Parathyroid adenoma (tissue), 2 donors: ENCODE measurements at regions not wholly inside any gene's neighbourhood (a gene's known extent, or its start where the extent isn't known, plus 50 kb on each side); places are given as distances from the start of the nearest gene placed in this dataset.

Experiments
- H2AFZ ChIP-seq: fragments of 300-600 bp; sonication (generic); one replicate; pipeline ENCODE4 v1.7.0; 2017; ENCODE audit warnings: antibody characterized with exemption, mild to moderate bottlenecking
- H3K27ac ChIP-seq: fragments of 300-600 bp; sonication (generic); one replicate; pipeline ENCODE4 v1.7.0; 2017
- H3K27me3 ChIP-seq: fragments of 300-600 bp; sonication (generic); one replicate; pipeline ENCODE4 v1.7.0; 2017; ENCODE audit warnings: low read length; ENCODE audit not compliant: control insufficient read depth, insufficient read depth
- H3K36me3 ChIP-seq: fragments of 300-600 bp; sonication (generic); one replicate; pipeline ENCODE4 v1.7.0; 2017; ENCODE audit warnings: low read length; ENCODE audit not compliant: control insufficient read depth, insufficient read depth
- H3K4me1 ChIP-seq: fragments of 300-600 bp; sonication (generic); one replicate; pipeline ENCODE4 v1.7.0; 2017; ENCODE audit warnings: control low read depth
- H3K4me2 ChIP-seq: fragments of 300-600 bp; sonication (generic); one replicate; pipeline ENCODE4 v1.7.0; 2017; ENCODE audit warnings: low read length
- H3K4me3 ChIP-seq: fragments of 300-600 bp; sonication (generic); one replicate; pipeline ENCODE4 v1.7.0; 2017; ENCODE audit warnings: low read depth, low read length
- H3K79me2 ChIP-seq: fragments of 300-600 bp; sonication (generic); one replicate; pipeline ENCODE4 v1.7.0; 2017; ENCODE audit warnings: control low read depth
- H3K9ac ChIP-seq: fragments of 300-600 bp; sonication (generic); one replicate; pipeline ENCODE4 v1.7.0; 2017; ENCODE audit warnings: mild to moderate bottlenecking
- H3K9me3 ChIP-seq: fragments of 300-600 bp; sonication (generic); one replicate; pipeline ENCODE4 v1.7.0; 2017; ENCODE audit warnings: low read length; ENCODE audit not compliant: control insufficient read depth
- TF ChIP-seq, protein P1 (sequence below): fragments of 300-600 bp; sonication (generic); IDR thresholded peaks from one replicate; pipeline ENCODE4 v1.7.0; 2017; ENCODE audit warnings: antibody characterized with exemption, mild to moderate bottlenecking
- donor health status: primary hyperparathyroidism.

DNA sequence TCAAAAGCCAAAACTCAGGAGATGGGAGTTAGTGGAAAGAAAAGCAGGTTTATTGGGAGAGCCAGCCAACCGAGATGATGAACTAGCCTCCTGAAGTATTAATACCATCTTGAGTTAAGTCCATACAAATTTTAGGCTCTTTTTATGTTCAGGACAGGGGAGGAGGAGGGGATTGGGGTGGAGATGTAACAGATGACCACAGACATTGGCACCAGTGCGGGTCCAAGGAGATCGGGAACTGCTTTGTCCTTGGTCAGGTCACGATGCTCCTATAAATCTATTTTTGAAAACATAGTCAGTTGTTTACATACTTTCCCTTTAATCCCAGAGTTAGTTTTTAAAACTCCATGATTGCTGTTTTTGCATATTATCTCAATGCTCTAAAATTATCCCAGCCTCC lies 219.6 kb downstream of the ANKRD60 start:
- TF ChIP-seq, protein P1, sequence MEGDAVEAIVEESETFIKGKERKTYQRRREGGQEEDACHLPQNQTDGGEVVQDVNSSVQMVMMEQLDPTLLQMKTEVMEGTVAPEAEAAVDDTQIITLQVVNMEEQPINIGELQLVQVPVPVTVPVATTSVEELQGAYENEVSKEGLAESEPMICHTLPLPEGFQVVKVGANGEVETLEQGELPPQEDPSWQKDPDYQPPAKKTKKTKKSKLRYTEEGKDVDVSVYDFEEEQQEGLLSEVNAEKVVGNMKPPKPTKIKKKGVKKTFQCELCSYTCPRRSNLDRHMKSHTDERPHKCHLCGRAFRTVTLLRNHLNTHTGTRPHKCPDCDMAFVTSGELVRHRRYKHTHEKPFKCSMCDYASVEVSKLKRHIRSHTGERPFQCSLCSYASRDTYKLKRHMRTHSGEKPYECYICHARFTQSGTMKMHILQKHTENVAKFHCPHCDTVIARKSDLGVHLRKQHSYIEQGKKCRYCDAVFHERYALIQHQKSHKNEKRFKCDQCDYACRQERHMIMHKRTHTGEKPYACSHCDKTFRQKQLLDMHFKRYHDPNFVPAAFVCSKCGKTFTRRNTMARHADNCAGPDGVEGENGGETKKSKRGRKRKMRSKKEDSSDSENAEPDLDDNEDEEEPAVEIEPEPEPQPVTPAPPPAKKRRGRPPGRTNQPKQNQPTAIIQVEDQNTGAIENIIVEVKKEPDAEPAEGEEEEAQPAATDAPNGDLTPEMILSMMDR = no peak
- H3K4me2 ChIP-seq = no peak overlapping the region
- no peaks in the 10 kb centered on the region for H3K27me3 ChIP-seq
- no peaks in the 10 kb centered on the region for H3K4me1 ChIP-seq
- no peaks in the 10 kb centered on the region for H3K79me2 ChIP-seq
- no peak overlapping the region for H3K9ac ChIP-seq
- no peaks in the 10 kb centered on the region for H3K36me3 ChIP-seq
- no peaks in the 10 kb centered on the region for H3K9me3 ChIP-seq
- no peak overlapping the region for H2AFZ ChIP-seq
- no peak overlapping the region for H3K4me3 ChIP-seq
- no peak overlapping the region for H3K27ac ChIP-seq

DNA sequence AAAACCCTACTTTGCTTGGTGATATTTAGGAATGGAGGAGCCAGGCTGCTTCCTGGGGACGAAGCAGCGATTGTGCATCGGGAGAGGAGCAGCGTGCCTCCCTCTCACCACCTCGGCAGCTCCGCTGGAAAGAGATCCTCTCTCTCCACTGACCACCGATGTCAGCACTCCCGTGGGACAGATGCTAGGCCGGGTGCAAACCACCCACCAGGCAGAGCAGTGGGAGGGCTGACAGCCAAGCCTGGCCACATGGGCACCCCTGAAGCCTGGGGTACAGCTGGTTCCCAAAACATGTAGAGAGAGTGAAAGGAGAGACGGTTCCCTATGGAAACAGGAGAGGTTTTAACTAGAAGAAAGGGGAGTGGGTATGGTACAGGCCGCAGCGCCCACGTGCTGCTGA lies 220.0 kb downstream of the ANKRD60 start:
- Histone ChIP-seq H3K4me1 (no peaks in the 10 kb centered on the region), H3K27ac (no peak overlapping the region), H3K9me3 (no peaks in the 10 kb centered on the region), H3K9ac (no peak overlapping the region), H3K4me2 (no peak overlapping the region), H3K79me2 (no peaks in the 10 kb centered on the region), H3K27me3 (no peaks in the 10 kb centered on the region), H3K36me3 (no peaks in the 10 kb centered on the region), H3K4me3 (no peak overlapping the region), H2AFZ (no peak overlapping the region)
- TF ChIP-seq, protein P1 = no peak

DNA sequence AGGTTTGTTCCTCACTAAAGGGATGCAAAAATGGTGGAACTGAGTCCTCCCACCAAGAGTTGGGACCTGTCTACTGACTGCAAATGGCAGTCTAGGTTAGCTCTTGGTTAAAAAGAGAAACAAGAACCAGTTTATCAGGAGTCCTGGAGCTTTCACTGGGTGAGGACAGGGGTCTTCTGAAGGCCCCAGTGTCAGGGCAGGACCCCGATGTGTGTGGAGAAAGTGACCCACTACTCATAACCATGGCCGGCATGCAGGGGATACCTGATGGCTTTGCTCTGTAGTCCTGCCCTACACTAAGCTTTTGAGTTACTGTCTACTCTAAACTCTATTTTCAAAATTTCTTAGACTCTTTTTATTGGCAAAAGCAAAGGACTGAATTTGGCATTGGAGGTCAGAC lies 220.5 kb downstream of the ANKRD60 start:
- H3K27ac ChIP-seq = no peak overlapping the region
- H3K4me1 ChIP-seq = no peaks in the 10 kb centered on the region
- H3K36me3 ChIP-seq = no peaks in the 10 kb centered on the region
- no peak overlapping the region for H2AFZ ChIP-seq
- no peaks in the 10 kb centered on the region for H3K27me3 ChIP-seq
- no peaks in the 10 kb centered on the region for H3K9me3 ChIP-seq
- TF ChIP-seq, protein P1 = no peak
- no peaks in the 10 kb centered on the region for H3K79me2 ChIP-seq
- no peak overlapping the region for H3K4me3 ChIP-seq
- H3K9ac ChIP-seq = no peak overlapping the region
- H3K4me2 ChIP-seq = no peak overlapping the region

DNA sequence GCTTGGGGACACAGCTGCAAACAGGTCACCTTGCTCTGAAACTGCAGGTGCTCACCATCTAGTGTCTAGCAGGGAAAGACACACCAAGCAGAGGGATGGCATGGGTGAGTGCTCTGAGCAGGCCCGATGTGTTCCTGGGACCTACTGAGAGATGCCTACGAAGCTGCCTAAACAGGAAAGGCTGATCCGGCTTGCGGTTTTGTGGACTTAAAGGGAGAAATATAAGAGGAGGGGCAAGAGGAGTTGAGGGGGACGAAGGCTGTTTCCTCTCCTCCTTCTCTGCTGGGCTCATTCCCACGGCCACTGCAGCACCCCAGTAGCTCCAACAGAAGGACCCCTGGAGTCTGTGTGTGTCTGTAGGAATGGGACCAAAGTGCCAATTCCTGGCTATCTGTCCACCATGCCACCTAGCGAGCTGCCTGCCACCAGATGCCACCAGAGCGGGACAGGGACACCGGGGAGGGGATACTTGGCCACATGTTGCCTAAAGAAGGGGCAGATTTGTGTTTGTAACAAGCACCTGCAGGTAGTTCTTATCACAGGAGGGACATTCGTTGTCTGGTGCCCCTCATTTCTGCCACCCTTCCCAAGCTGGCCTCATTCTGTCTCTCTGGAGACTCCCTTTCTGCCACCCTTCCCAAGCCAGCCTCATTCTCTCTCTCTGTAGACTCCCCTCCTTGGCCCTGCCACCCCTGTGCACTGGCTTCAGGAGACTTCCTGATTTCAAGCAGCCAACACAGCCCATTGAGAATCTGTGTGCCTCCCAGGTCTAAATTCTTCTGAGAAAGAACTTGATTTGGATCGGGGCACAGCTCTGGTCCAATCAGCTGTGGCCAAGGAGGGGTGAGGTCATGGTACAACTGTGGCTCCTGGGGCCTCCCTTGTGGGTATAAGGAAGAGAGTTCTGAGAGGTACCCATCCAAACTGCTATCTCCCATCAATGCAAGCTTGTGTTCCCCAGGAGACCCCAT lies 221.8 kb downstream of the ANKRD60 start:
- H3K4me2 ChIP-seq = no peak overlapping the region
- H3K36me3 ChIP-seq = no peaks in the 10 kb centered on the region
- no peaks in the 10 kb centered on the region for H3K9me3 ChIP-seq
- no peaks in the 10 kb centered on the region for H3K27me3 ChIP-seq
- no peak overlapping the region for H3K4me3 ChIP-seq
- no peaks in the 10 kb centered on the region for H3K79me2 ChIP-seq
- H3K9ac ChIP-seq = no peak overlapping the region
- no peak overlapping the region for H3K27ac ChIP-seq
- H2AFZ ChIP-seq = no peak overlapping the region
- TF ChIP-seq, protein P1 = no peak
- H3K4me1 ChIP-seq = no peaks in the 10 kb centered on the region
